Central memory CD8-positive, alpha-beta T cell (primary cell): ENCODE measurements at regions not wholly inside any gene's neighbourhood (a gene's known extent, or its start where the extent isn't known, plus 50 kb on each side); places are given as distances from the start of the nearest gene placed in this dataset.
"Not testable (repeated sequence)": the region's sequence is repeated elsewhere in the genome, so short reads cannot be mapped to it uniquely, and the experiment has no call there.

Experiments
- ATAC-seq: fragments of 150-1000 bp; cut with Tn5 transposase; replicated peaks from 2 replicates; pipeline ENCODE4 v1.10.0; 2022; ENCODE audit warnings: mild to moderate bottlenecking, moderate FRiP score, moderate number of reproducible peaks; ENCODE audit not compliant: poor library complexity, severe bottlenecking; ENCODE audit errors: extremely low read depth
- DNase-seq, 2 donors: peaks; one replicate each; pipeline ENCODE4 v3.0.0; 2021; ENCODE audit warnings: low spot score in 2 of 2
- H3K27ac Mint-ChIP-seq: one replicate; pipeline ENCODE4 v1.8.0; 2022; ENCODE audit warnings: low read depth, mild to moderate bottlenecking, moderate library complexity, mixed read lengths
- H3K27me3 Mint-ChIP-seq: one replicate; pipeline ENCODE4 v1.8.0; 2022; ENCODE audit warnings: mixed read lengths
- H3K36me3 Mint-ChIP-seq: one replicate; pipeline ENCODE4 v1.8.0; 2022; ENCODE audit warnings: mild to moderate bottlenecking, moderate library complexity, mixed read lengths; ENCODE audit not compliant: insufficient read depth
- H3K4me1 Mint-ChIP-seq: one replicate; pipeline ENCODE4 v1.8.0; 2022; ENCODE audit warnings: mixed read lengths
- H3K4me3 Mint-ChIP-seq: one replicate; pipeline ENCODE4 v1.8.0; 2022; ENCODE audit warnings: mild to moderate bottlenecking, moderate library complexity, mixed read lengths
- H3K9me3 Mint-ChIP-seq: one replicate; pipeline ENCODE4 v1.8.0; 2022; ENCODE audit warnings: mixed read lengths

GRCh38 chr9:38921253-38921652 is 201.3 kb upstream of the FAM240B start:
- not testable (repeated sequence) for H3K27me3 Mint-ChIP-seq, H3K4me1 Mint-ChIP-seq, H3K27ac Mint-ChIP-seq, H3K9me3 Mint-ChIP-seq, H3K4me3 Mint-ChIP-seq, ATAC-seq, DNase-seq, H3K36me3 Mint-ChIP-seq

GRCh38 chr9:38910629-38911028 is 190.7 kb upstream of the FAM240B start:
- ATAC-seq, H3K4me3 Mint-ChIP-seq, H3K4me1 Mint-ChIP-seq, DNase-seq, H3K27ac Mint-ChIP-seq, H3K27me3 Mint-ChIP-seq, H3K9me3 Mint-ChIP-seq, H3K36me3 Mint-ChIP-seq: not testable (repeated sequence)

GRCh38 chr9:38904719-38905118 is 184.8 kb upstream of the FAM240B start:
- not testable (repeated sequence) for H3K36me3 Mint-ChIP-seq, H3K9me3 Mint-ChIP-seq, ATAC-seq, DNase-seq, H3K4me1 Mint-ChIP-seq, H3K27ac Mint-ChIP-seq, H3K27me3 Mint-ChIP-seq, H3K4me3 Mint-ChIP-seq

- not testable (repeated sequence) for H3K27ac Mint-ChIP-seq, DNase-seq, H3K4me3 Mint-ChIP-seq, H3K36me3 Mint-ChIP-seq, H3K4me1 Mint-ChIP-seq, H3K27me3 Mint-ChIP-seq, ATAC-seq, H3K9me3 Mint-ChIP-seq
Measured at GRCh38 chr9:38901534-38902177, 181.7 kb upstream of the FAM240B start.

GRCh38 chr9:38896404-38896803 is 176.5 kb upstream of the FAM240B start:
- H3K36me3 Mint-ChIP-seq, ATAC-seq, DNase-seq, H3K4me3 Mint-ChIP-seq, H3K9me3 Mint-ChIP-seq, H3K4me1 Mint-ChIP-seq, H3K27me3 Mint-ChIP-seq, H3K27ac Mint-ChIP-seq: not testable (repeated sequence)

GRCh38 chr9:38895227-38895626 is 175.3 kb upstream of the FAM240B start:
- H3K36me3 Mint-ChIP-seq, ATAC-seq, H3K9me3 Mint-ChIP-seq, H3K4me1 Mint-ChIP-seq, DNase-seq, H3K27me3 Mint-ChIP-seq, H3K27ac Mint-ChIP-seq, H3K4me3 Mint-ChIP-seq: not testable (repeated sequence)

- H3K4me1 Mint-ChIP-seq, H3K27me3 Mint-ChIP-seq, H3K36me3 Mint-ChIP-seq, ATAC-seq, H3K4me3 Mint-ChIP-seq, H3K27ac Mint-ChIP-seq, DNase-seq, H3K9me3 Mint-ChIP-seq: not testable (repeated sequence)
Measured at GRCh38 chr9:38892539-38893232, 172.8 kb upstream of the FAM240B start.

GRCh38 chr9:38886076-38886475 is 166.1 kb upstream of the FAM240B start:
- not testable (repeated sequence) for H3K36me3 Mint-ChIP-seq, H3K27ac Mint-ChIP-seq, H3K4me3 Mint-ChIP-seq, DNase-seq, H3K4me1 Mint-ChIP-seq, H3K27me3 Mint-ChIP-seq, H3K9me3 Mint-ChIP-seq, ATAC-seq

GRCh38 chr9:38875616-38876015 is 155.7 kb upstream of the FAM240B start:
- not testable (repeated sequence) for H3K4me3 Mint-ChIP-seq, H3K9me3 Mint-ChIP-seq, H3K27ac Mint-ChIP-seq, ATAC-seq, H3K4me1 Mint-ChIP-seq, H3K27me3 Mint-ChIP-seq, H3K36me3 Mint-ChIP-seq, DNase-seq

- not testable (repeated sequence) for H3K36me3 Mint-ChIP-seq, H3K27me3 Mint-ChIP-seq, H3K9me3 Mint-ChIP-seq, DNase-seq, H3K4me3 Mint-ChIP-seq, H3K4me1 Mint-ChIP-seq, H3K27ac Mint-ChIP-seq, ATAC-seq
Measured at GRCh38 chr9:38871282-38871940, 151.5 kb upstream of the FAM240B start.

- H3K27me3 Mint-ChIP-seq, H3K27ac Mint-ChIP-seq, H3K4me3 Mint-ChIP-seq, ATAC-seq, H3K4me1 Mint-ChIP-seq, DNase-seq, H3K9me3 Mint-ChIP-seq, H3K36me3 Mint-ChIP-seq: not testable (repeated sequence)
Measured at GRCh38 chr9:38859827-38860226, 139.9 kb upstream of the FAM240B start.

GRCh38 chr9:38848966-38849365 is 129.0 kb upstream of the FAM240B start:
- not testable (repeated sequence) for H3K27ac Mint-ChIP-seq, H3K4me1 Mint-ChIP-seq, H3K27me3 Mint-ChIP-seq, H3K36me3 Mint-ChIP-seq, H3K4me3 Mint-ChIP-seq, DNase-seq, ATAC-seq, H3K9me3 Mint-ChIP-seq

- ATAC-seq, H3K4me1 Mint-ChIP-seq, H3K9me3 Mint-ChIP-seq, H3K27ac Mint-ChIP-seq, H3K4me3 Mint-ChIP-seq, DNase-seq, H3K36me3 Mint-ChIP-seq, H3K27me3 Mint-ChIP-seq: not testable (repeated sequence)
Measured at GRCh38 chr9:38840213-38840612, 120.3 kb upstream of the FAM240B start.
